ENCODE measurements at regions not wholly inside any gene's neighbourhood (a gene's known extent, or its start where the extent isn't known, plus 50 kb on each side); places are given as distances from the start of the nearest gene placed in this dataset.

GRCh38 chr3:19002606-19003005 lies 145.7 kb upstream of the KCNH8 start:
- H3K27me3 ChIP-seq (replicated peaks; ENCODE audit: control insufficient read depth, insufficient read depth, low read length): no peaks in the 10 kb centered on the region
- H3K27ac Mint-ChIP-seq (ENCODE audit: unreplicated experiment): no peak overlapping the region
- H3K4me1 ChIP-seq: no peaks in the 10 kb centered on the region
- H3K4me3 Mint-ChIP-seq (ENCODE audit: unreplicated experiment): no peak overlapping the region
- TF ChIP-seq, protein P1, sequence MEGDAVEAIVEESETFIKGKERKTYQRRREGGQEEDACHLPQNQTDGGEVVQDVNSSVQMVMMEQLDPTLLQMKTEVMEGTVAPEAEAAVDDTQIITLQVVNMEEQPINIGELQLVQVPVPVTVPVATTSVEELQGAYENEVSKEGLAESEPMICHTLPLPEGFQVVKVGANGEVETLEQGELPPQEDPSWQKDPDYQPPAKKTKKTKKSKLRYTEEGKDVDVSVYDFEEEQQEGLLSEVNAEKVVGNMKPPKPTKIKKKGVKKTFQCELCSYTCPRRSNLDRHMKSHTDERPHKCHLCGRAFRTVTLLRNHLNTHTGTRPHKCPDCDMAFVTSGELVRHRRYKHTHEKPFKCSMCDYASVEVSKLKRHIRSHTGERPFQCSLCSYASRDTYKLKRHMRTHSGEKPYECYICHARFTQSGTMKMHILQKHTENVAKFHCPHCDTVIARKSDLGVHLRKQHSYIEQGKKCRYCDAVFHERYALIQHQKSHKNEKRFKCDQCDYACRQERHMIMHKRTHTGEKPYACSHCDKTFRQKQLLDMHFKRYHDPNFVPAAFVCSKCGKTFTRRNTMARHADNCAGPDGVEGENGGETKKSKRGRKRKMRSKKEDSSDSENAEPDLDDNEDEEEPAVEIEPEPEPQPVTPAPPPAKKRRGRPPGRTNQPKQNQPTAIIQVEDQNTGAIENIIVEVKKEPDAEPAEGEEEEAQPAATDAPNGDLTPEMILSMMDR (IDR thresholded peaks at IDR 0.05; ENCODE audit: insufficient read depth in 1 of 2, low read depth in 1 of 2, low read length in 1 of 2, severe bottlenecking in 1 of 2, unreplicated experiment in 1 of 2): no peak
- no peak overlapping the region for H3K4me3 ChIP-seq (ENCODE audit: low read depth, low read length)
- CTCF ChIA-PET: no interaction called here
- no TSS peak for BruUV-seq (replicated peaks)
- DNase-seq: no peak
- no peaks in the 10 kb centered on the region for H3K4me1 Mint-ChIP-seq (ENCODE audit: low read depth, unreplicated experiment)
- no peaks in the 10 kb centered on the region for H3K9me3 ChIP-seq
- POLR2A ChIA-PET: no interaction called here
- no peaks in the 10 kb centered on the region for H3K9me3 Mint-ChIP-seq (ENCODE audit: unreplicated experiment)
- intact Hi-C loops (cut with micrococcal nuclease; ENCODE audit: unreplicated experiment): no loop called here
- no peaks in the 10 kb centered on the region for H3K36me3 ChIP-seq (ENCODE audit: control insufficient read depth, insufficient read depth, low read length)
- no peaks in the 10 kb centered on the region for H3K27me3 Mint-ChIP-seq (ENCODE audit: insufficient read depth, unreplicated experiment)
- H3K36me3 Mint-ChIP-seq (ENCODE audit: insufficient read depth, unreplicated experiment): no peaks in the 10 kb centered on the region

GRCh38 chr3:18998069-18998468 lies 150.2 kb upstream of the KCNH8 start:
- no peak overlapping the region for H3K4me3 Mint-ChIP-seq (ENCODE audit: unreplicated experiment)
- intact Hi-C loops (cut with micrococcal nuclease; ENCODE audit: unreplicated experiment): no loop called here
- Histone ChIP-seq H3K27me3 (replicated peaks; ENCODE audit: control insufficient read depth, insufficient read depth, low read length) (no peaks in the 10 kb centered on the region), H3K9me3 (no peaks in the 10 kb centered on the region), H3K4me3 (ENCODE audit: low read depth, low read length) (no peak overlapping the region), H3K4me1 (no peaks in the 10 kb centered on the region), H3K36me3 (ENCODE audit: control insufficient read depth, insufficient read depth, low read length) (no peaks in the 10 kb centered on the region)
- H3K27ac Mint-ChIP-seq (ENCODE audit: unreplicated experiment): no peak overlapping the region
- ChIA-PET POLR2A (no interaction called here), CTCF (no interaction called here)
- H3K9me3 Mint-ChIP-seq (ENCODE audit: unreplicated experiment): peaks cover 25% of the 10 kb centered on the region
- TF ChIP-seq, protein P1 (IDR thresholded peaks at IDR 0.05; ENCODE audit: insufficient read depth in 1 of 2, low read depth in 1 of 2, low read length in 1 of 2, severe bottlenecking in 1 of 2, unreplicated experiment in 1 of 2): no peak
- H3K4me1 Mint-ChIP-seq (ENCODE audit: low read depth, unreplicated experiment): no peaks in the 10 kb centered on the region
- DNase-seq: no peak
- H3K36me3 Mint-ChIP-seq (ENCODE audit: insufficient read depth, unreplicated experiment): no peaks in the 10 kb centered on the region
- no peaks in the 10 kb centered on the region for H3K27me3 Mint-ChIP-seq (ENCODE audit: insufficient read depth, unreplicated experiment)
- no TSS peak for BruUV-seq (replicated peaks)

- Histone ChIP-seq H3K36me3 (ENCODE audit: control insufficient read depth, insufficient read depth, low read length) (no peaks in the 10 kb centered on the region), H3K9me3 (no peaks in the 10 kb centered on the region), H3K4me1 (no peaks in the 10 kb centered on the region), H3K4me3 (ENCODE audit: low read depth, low read length) (no peak overlapping the region), H3K27me3 (replicated peaks; ENCODE audit: control insufficient read depth, insufficient read depth, low read length) (no peaks in the 10 kb centered on the region)
- H3K4me3 Mint-ChIP-seq (ENCODE audit: unreplicated experiment): no peak overlapping the region
- no TSS peak for BruUV-seq (replicated peaks)
- no peaks in the 10 kb centered on the region for H3K36me3 Mint-ChIP-seq (ENCODE audit: insufficient read depth, unreplicated experiment)
- TF ChIP-seq, protein P1 (IDR thresholded peaks at IDR 0.05; ENCODE audit: insufficient read depth in 1 of 2, low read depth in 1 of 2, low read length in 1 of 2, severe bottlenecking in 1 of 2, unreplicated experiment in 1 of 2): no peak
- ChIA-PET CTCF (no interaction called here), POLR2A (no interaction called here)
- H3K27ac Mint-ChIP-seq (ENCODE audit: unreplicated experiment): no peak overlapping the region
- DNase-seq: no peak
- no peaks in the 10 kb centered on the region for H3K4me1 Mint-ChIP-seq (ENCODE audit: low read depth, unreplicated experiment)
- no peaks in the 10 kb centered on the region for H3K27me3 Mint-ChIP-seq (ENCODE audit: insufficient read depth, unreplicated experiment)
- intact Hi-C loops (cut with micrococcal nuclease; ENCODE audit: unreplicated experiment): no loop called here
- H3K9me3 Mint-ChIP-seq (ENCODE audit: unreplicated experiment): peaks cover 25% of the 10 kb centered on the region
Measured at GRCh38 chr3:18992709-18993108, 155.6 kb upstream of the KCNH8 start.

Measured in Caco-2 (cell line).